ENCODE measurements at regions not wholly inside any gene's neighbourhood (a gene's known extent, or its start where the extent isn't known, plus 50 kb on each side); places are given as distances from the start of the nearest gene placed in this dataset.

DNA sequence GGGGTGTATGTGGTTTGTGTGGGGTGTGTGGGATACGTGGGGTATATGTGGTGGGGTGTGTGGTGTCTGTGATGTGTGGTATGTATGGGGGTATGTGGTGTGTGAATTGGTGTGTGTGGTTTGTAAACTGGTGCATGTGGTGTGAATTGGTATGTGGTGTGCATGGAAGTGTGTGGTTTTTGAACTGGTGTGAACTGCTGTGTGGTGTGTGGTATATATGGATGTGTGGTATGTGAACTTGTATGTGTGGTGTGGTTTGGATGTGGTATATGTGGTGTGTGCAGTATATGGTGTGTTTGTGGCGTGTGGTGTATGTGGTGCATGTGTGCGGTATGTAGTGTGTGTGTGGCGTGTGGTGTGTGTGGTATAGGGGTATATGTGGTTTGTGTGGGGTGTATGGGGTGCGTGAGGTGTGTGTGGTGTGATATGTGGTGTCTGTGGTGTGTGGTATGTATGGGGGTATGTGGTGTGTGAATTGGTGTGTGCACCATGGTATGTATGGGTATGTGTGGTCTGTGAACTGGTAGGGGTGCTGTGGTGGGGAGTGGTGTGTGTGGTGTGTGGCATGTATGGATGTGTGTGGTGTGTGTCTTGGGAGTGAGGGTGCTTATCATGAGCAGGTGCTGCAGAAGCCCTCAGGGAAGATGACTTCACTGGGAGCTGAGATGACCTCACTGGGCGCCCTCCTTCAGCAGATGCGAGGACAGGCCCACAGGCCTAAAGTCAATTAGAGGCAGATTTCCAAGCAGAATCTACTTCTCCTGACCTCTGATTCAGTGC lies 209.6 kb upstream of the TNP1 start:
- H3K4me1 ChIP-seq (ENCODE audit: insufficient read depth, low read length), result peaks cover 27% of the 10 kb centered on the region
- H3K9me3 ChIP-seq (ENCODE audit: low read length), result no peaks in the 10 kb centered on the region
- H3K27ac ChIP-seq (ENCODE audit: low read depth, low read length), result no peak overlapping the region
- no peak overlapping the region for H3K4me3 ChIP-seq (ENCODE audit: low read depth in 1 of 2, low read length in 2 of 2)
- no peaks in the 10 kb centered on the region for H3K27me3 ChIP-seq (ENCODE audit: control insufficient read depth in 1 of 2, insufficient read depth in 2 of 2, low read length in 2 of 2)
- H3K9ac ChIP-seq (ENCODE audit: low read length), result no peak overlapping the region
- no peaks in the 10 kb centered on the region for H3K36me3 ChIP-seq (ENCODE audit: insufficient read depth, low read length)

DNA sequence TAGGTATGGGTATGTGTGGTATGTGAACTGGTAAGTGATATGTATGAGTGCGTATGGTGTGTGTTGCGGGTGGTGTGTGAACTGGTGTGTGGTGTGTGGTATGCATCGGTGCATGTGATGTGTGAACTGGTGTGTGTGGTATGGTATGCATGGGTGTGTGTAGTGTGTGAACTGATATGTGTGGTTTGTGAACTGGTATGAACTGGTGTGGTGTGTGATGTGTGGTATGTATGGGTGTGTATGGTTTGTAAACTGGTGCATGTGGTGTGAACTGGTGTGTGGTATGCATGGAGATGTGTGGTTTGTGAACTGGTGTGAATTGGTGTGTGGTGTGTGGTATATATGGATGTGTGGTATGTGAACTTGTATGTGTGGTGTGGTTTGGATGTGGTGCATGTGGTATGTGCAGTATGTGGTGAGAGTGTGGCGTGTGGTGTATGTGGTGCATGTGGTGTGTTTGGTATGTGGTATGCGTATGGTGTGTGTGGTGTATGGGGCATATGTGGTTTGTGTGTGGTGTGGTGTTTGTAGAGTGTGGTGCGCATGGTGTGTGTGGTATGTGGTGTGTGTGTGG lies 208.9 kb upstream of the TNP1 start:
- H3K4me1 ChIP-seq (ENCODE audit: insufficient read depth, low read length), result peaks cover 27% of the 10 kb centered on the region

DNA sequence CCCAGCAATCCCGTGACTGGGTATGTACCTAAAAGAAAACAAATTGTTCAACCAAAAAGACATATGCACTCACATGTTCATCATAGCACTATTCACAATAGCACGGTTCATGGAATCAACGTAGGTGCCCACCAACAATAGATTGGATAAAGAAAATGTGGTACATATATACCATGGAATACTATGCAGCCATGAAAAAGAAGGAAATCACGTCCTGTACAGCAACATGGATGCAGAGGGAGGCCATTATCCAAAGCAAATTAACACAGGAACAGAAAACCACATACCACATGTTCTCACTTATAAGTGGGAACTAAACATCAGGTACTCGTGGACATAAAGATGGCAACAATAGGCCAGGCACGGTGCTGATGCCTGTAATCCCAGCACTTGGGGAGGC lies 207.9 kb upstream of the TNP1 start:
- Histone ChIP-seq H3K4me1 (ENCODE audit: insufficient read depth, low read length) (peaks cover 31% of the 10 kb centered on the region), H3K9me3 (ENCODE audit: low read length) (no peaks in the 10 kb centered on the region), H3K27ac (ENCODE audit: low read depth, low read length) (no peak overlapping the region), H3K4me3 (ENCODE audit: low read depth in 1 of 2, low read length in 2 of 2) (no peak overlapping the region), H3K9ac (ENCODE audit: low read length) (no peak overlapping the region), H3K36me3 (ENCODE audit: insufficient read depth, low read length) (no peaks in the 10 kb centered on the region), H3K27me3 (ENCODE audit: control insufficient read depth in 1 of 2, insufficient read depth in 2 of 2, low read length in 2 of 2) (no peaks in the 10 kb centered on the region)

More for the DNA sequence above, 208.9 kb upstream of the TNP1 start:
- no peaks in the 10 kb centered on the region for H3K9me3 ChIP-seq (ENCODE audit: low read length)
- H3K27ac ChIP-seq (ENCODE audit: low read depth, low read length), result no peak overlapping the region
- H3K4me3 ChIP-seq (ENCODE audit: low read depth in 1 of 2, low read length in 2 of 2), result no peak overlapping the region
- no peaks in the 10 kb centered on the region for H3K36me3 ChIP-seq (ENCODE audit: insufficient read depth, low read length)
- no peaks in the 10 kb centered on the region for H3K27me3 ChIP-seq (ENCODE audit: control insufficient read depth in 1 of 2, insufficient read depth in 2 of 2, low read length in 2 of 2)
- H3K9ac ChIP-seq (ENCODE audit: low read length), result no peak overlapping the region

GRCh38 chr2:217066510-217067270 lies 206.8 kb upstream of the TNP1 start:
- H3K9me3 ChIP-seq (ENCODE audit: low read length), result no peaks in the 10 kb centered on the region
- no peak overlapping the region for H3K9ac ChIP-seq (ENCODE audit: low read length)
- H3K27me3 ChIP-seq (ENCODE audit: control insufficient read depth in 1 of 2, insufficient read depth in 2 of 2, low read length in 2 of 2), result no peaks in the 10 kb centered on the region
- peak overlapping the region in 1 of 2 donors; percentile 46 for H3K4me3 ChIP-seq (ENCODE audit: low read depth in 1 of 2, low read length in 2 of 2)
- no peaks in the 10 kb centered on the region for H3K36me3 ChIP-seq (ENCODE audit: insufficient read depth, low read length)
- H3K27ac ChIP-seq (ENCODE audit: low read depth, low read length), result peak overlapping the region; percentile 21
- H3K4me1 ChIP-seq (ENCODE audit: insufficient read depth, low read length), result peaks cover 35% of the 10 kb centered on the region

DNA sequence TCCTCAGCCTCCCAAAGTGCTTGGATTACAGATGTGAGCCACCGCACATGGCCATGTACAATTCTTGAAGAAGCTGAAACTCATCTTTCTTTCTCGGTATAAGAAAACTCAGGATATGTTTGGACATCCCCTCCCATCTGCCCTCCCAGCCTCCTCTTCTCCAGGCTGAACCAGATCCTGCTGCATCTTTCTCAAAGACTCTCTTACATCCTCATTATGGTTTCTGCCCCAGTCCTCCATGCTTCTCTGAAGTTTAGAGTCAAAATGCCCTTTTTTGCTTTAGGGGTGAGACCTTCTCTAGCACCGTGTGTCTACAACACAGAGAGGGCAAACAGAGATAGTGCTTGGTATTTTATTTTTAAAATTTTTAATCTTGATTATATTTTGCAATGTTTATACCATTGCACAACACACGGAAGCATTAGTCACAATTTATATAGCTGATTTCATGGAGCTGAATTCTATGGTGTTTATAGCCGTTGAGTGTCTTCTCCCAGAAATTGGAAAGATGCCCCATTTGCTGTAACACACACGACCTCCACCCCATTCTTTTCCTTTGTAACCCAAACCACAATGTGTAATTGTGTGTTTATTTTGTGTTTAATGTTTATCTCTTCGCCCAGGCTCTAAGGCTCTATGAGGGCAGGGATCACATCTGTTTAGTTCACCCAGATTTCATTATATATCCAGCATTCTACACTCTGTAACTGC lies 206.0 kb upstream of the TNP1 start:
- Histone ChIP-seq H3K27ac (ENCODE audit: low read depth, low read length) (no peak overlapping the region), H3K4me1 (ENCODE audit: insufficient read depth, low read length) (peaks cover 35% of the 10 kb centered on the region), H3K9me3 (ENCODE audit: low read length) (no peaks in the 10 kb centered on the region), H3K36me3 (ENCODE audit: insufficient read depth, low read length) (no peaks in the 10 kb centered on the region), H3K9ac (ENCODE audit: low read length) (no peak overlapping the region), H3K27me3 (ENCODE audit: control insufficient read depth in 1 of 2, insufficient read depth in 2 of 2, low read length in 2 of 2) (no peaks in the 10 kb centered on the region), H3K4me3 (ENCODE audit: low read depth in 1 of 2, low read length in 2 of 2) (no peak overlapping the region)

GRCh38 chr2:217065012-217065290 lies 205.1 kb upstream of the TNP1 start:
- Histone ChIP-seq H3K9ac (ENCODE audit: low read length) (peak overlapping the region; percentile 17), H3K36me3 (ENCODE audit: insufficient read depth, low read length) (no peaks in the 10 kb centered on the region), H3K4me3 (ENCODE audit: low read depth in 1 of 2, low read length in 2 of 2) (peak overlapping the region; percentile 19 to 34), H3K4me1 (ENCODE audit: insufficient read depth, low read length) (peaks cover 35% of the 10 kb centered on the region), H3K27ac (ENCODE audit: low read depth, low read length) (no peak overlapping the region), H3K27me3 (ENCODE audit: control insufficient read depth in 1 of 2, insufficient read depth in 2 of 2, low read length in 2 of 2) (no peaks in the 10 kb centered on the region), H3K9me3 (ENCODE audit: low read length) (no peaks in the 10 kb centered on the region)

DNA sequence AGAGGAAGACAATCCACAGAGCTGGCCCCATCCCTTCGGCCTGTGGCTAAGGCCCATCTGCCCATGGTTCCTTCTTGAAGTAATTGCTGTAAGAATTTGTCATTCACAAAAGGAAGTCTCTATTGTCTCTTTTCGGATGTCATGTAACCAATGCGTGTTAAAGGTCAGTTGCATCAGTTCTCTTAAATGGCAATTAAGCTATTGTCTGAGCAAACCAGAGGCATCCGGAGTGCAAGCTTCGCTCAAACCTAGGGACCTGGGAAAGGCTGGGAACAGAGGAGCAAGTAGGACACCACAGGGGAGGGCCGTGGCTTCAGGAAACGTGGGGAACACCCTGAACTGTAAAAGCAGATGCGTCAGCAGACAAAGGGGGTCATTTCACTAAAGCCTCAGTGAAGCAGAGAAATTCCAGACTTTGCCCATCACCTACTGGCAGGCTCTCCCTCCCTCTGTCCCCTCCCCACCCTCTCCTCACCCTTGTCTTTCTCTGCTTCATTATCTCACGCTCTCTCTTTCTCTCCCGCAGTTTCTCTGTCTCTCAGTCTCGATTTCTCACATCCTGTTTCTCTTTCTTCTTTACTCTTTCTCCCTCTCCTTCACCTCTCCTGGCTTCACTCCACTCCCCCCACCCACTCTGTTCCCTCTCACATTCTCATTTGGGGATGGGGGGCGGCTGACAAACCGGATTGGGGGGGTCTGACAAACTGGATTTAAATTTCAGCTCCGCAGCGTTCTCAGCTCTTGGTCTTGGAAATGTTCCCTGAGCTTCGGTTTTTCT lies 204.6 kb upstream of the TNP1 start:
- H3K27me3 ChIP-seq (ENCODE audit: control insufficient read depth in 1 of 2, insufficient read depth in 2 of 2, low read length in 2 of 2), result no peaks in the 10 kb centered on the region
- peaks cover 35% of the 10 kb centered on the region for H3K4me1 ChIP-seq (ENCODE audit: insufficient read depth, low read length)
- H3K27ac ChIP-seq (ENCODE audit: low read depth, low read length), result no peak overlapping the region
- peak overlapping the region; percentile 17 for H3K9ac ChIP-seq (ENCODE audit: low read length)
- H3K9me3 ChIP-seq (ENCODE audit: low read length), result no peaks in the 10 kb centered on the region
- H3K4me3 ChIP-seq (ENCODE audit: low read depth in 1 of 2, low read length in 2 of 2), result peak overlapping the region; percentile 19 to 34
- H3K36me3 ChIP-seq (ENCODE audit: insufficient read depth, low read length), result no peaks in the 10 kb centered on the region

GRCh38 chr2:217063238-217063755 lies 203.4 kb upstream of the TNP1 start:
- no peaks in the 10 kb centered on the region for H3K36me3 ChIP-seq (ENCODE audit: insufficient read depth, low read length)
- H3K4me3 ChIP-seq (ENCODE audit: low read depth in 1 of 2, low read length in 2 of 2), result no peak overlapping the region
- peaks cover 35% of the 10 kb centered on the region for H3K4me1 ChIP-seq (ENCODE audit: insufficient read depth, low read length)
- H3K9ac ChIP-seq (ENCODE audit: low read length), result no peak overlapping the region
- H3K9me3 ChIP-seq (ENCODE audit: low read length), result no peaks in the 10 kb centered on the region
- H3K27ac ChIP-seq (ENCODE audit: low read depth, low read length), result no peak overlapping the region
- H3K27me3 ChIP-seq (ENCODE audit: control insufficient read depth in 1 of 2, insufficient read depth in 2 of 2, low read length in 2 of 2), result no peaks in the 10 kb centered on the region

- H3K9ac ChIP-seq (ENCODE audit: low read length), result no peak overlapping the region
- no peak overlapping the region for H3K4me3 ChIP-seq (ENCODE audit: low read depth in 1 of 2, low read length in 2 of 2)
- no peaks in the 10 kb centered on the region for H3K27me3 ChIP-seq (ENCODE audit: control insufficient read depth in 1 of 2, insufficient read depth in 2 of 2, low read length in 2 of 2)
- peaks cover 35% of the 10 kb centered on the region for H3K4me1 ChIP-seq (ENCODE audit: insufficient read depth, low read length)
- no peak overlapping the region for H3K27ac ChIP-seq (ENCODE audit: low read depth, low read length)
- no peaks in the 10 kb centered on the region for H3K9me3 ChIP-seq (ENCODE audit: low read length)
- H3K36me3 ChIP-seq (ENCODE audit: insufficient read depth, low read length), result no peaks in the 10 kb centered on the region
Measured at GRCh38 chr2:217062768-217063167, 202.9 kb upstream of the TNP1 start.

DNA sequence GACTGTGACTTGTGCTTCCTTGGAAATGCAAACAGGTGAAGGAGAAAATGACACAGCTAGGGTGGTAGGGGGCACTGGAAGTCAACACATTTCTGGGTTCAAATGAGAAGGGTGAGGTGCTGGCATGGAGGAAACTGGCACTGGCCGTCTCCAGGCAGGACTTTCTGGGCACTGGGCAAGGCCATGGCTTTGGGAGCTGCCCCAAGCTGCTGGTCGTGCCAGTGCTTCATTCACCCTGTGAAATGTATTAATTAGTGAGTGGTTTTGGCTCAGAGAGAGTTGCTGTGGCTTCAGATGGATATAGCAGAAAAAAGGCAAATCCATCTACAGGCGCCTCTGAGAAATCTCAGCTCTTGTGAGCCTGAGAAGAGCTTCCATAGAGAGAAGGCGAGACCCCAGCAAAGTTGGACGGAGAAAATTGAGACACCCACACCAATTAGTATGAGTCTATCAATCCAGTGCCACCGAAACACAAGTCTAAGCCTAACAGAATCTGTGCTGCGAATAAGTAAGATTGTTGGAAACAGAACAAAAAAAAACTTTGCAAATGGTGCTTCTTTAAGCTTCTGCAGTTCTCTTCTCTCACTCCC lies 202.1 kb upstream of the TNP1 start:
- H3K4me1 ChIP-seq (ENCODE audit: insufficient read depth, low read length), result peaks cover 32% of the 10 kb centered on the region
- H3K4me3 ChIP-seq (ENCODE audit: low read depth in 1 of 2, low read length in 2 of 2), result no peak overlapping the region
- H3K27ac ChIP-seq (ENCODE audit: low read depth, low read length), result no peak overlapping the region
- no peaks in the 10 kb centered on the region for H3K36me3 ChIP-seq (ENCODE audit: insufficient read depth, low read length)
- no peak overlapping the region for H3K9ac ChIP-seq (ENCODE audit: low read length)
- H3K27me3 ChIP-seq (ENCODE audit: control insufficient read depth in 1 of 2, insufficient read depth in 2 of 2, low read length in 2 of 2), result no peaks in the 10 kb centered on the region
- H3K9me3 ChIP-seq (ENCODE audit: low read length), result no peaks in the 10 kb centered on the region

Data from muscle layer of colon (tissue), 2 donors.